CD14-positive monocyte (primary cell): ENCODE measurements at regions not wholly inside any gene's neighbourhood (a gene's known extent, or its start where the extent isn't known, plus 50 kb on each side); places are given as distances from the start of the nearest gene placed in this dataset.

Experiments
- DNase-seq, 3 donors: peaks; one replicate each; pipeline ENCODE4 v3.0.0-alpha.2; 2011 to 2022
- H2AFZ ChIP-seq: 2 replicates; pipeline ENCODE4 v1.6.0; 2012; ENCODE audit warnings: mild to moderate bottlenecking, low read depth, low read length, inconsistent platforms; ENCODE audit not compliant: insufficient read depth, poor library complexity, severe bottlenecking
- H3K27ac ChIP-seq, 2 donors: 1 replicate in 1 of 2; 2 replicates in 1 of 2; pipeline ENCODE4 v1.5.1; 2012 to 2013; ENCODE audit warnings: low read length in 2 of 2, control low read depth in 1 of 2, inconsistent platforms in 1 of 2, low read depth in 1 of 2, mild to moderate bottlenecking in 1 of 2
- H3K27me3 ChIP-seq, 2 donors: one replicate each; pipeline versions ENCODE4 v1.6.0 to v1.6.1; 2011 to 2013; ENCODE audit warnings: low read length in 2 of 2; ENCODE audit not compliant: control insufficient read depth in 2 of 2, insufficient read depth in 2 of 2
- H3K36me3 ChIP-seq, 2 donors: replicated peaks in 1 of 2; 1 replicate in 1 of 2; 2 replicates in 1 of 2; pipeline versions ENCODE4 v1.5.1 to v1.6.1; 2012 to 2013; ENCODE audit warnings: low read length in 2 of 2, control low read depth in 1 of 2, inconsistent platforms in 1 of 2, mild to moderate bottlenecking in 1 of 2; ENCODE audit not compliant: insufficient read depth in 2 of 2, control insufficient read depth in 1 of 2
- H3K4me1 ChIP-seq, 2 donors: 1 replicate in 1 of 2; 2 replicates in 1 of 2; pipeline versions ENCODE4 v1.5.1 to v1.6.1; 2012 to 2013; ENCODE audit warnings: low read length in 2 of 2, control low read depth in 1 of 2, inconsistent platforms in 1 of 2, mild to moderate bottlenecking in 1 of 2, moderate library complexity in 1 of 2; ENCODE audit not compliant: insufficient read depth in 2 of 2, control insufficient read depth in 1 of 2
- H3K4me2 ChIP-seq: replicated peaks from 2 replicates; pipeline ENCODE3; 2012; ENCODE audit warnings: low read length, moderate library complexity, mild to moderate bottlenecking; ENCODE audit not compliant: poor library complexity, severe bottlenecking; ENCODE audit errors: extremely low read depth
- H3K4me3 ChIP-seq, 3 experiments: fragments of 200-600 bp in 1 of 3; sonication (generic) in 1 of 3; replicated peaks in 1 of 3; 1 replicate in 2 of 3; 2 replicates in 1 of 3; pipeline ENCODE4 v1.5.1; 2011 to 2013; ENCODE audit warnings: low read length in 3 of 3, mild to moderate bottlenecking in 3 of 3, control low read depth in 2 of 3, low read depth in 2 of 3, inconsistent platforms in 1 of 3, moderate library complexity in 1 of 3
- H3K79me2 ChIP-seq: 2 replicates; pipeline ENCODE4 v1.6.0; 2012; ENCODE audit warnings: mild to moderate bottlenecking, control low read depth, inconsistent platforms, low read length, moderate library complexity; ENCODE audit not compliant: insufficient read depth
- H3K9ac ChIP-seq: 2 replicates; pipeline ENCODE4 v1.6.0; 2017; ENCODE audit warnings: low read length, mild to moderate bottlenecking; ENCODE audit not compliant: insufficient read depth, poor library complexity, severe bottlenecking
- H3K9me3 ChIP-seq, 2 donors: replicated peaks in 1 of 2; 1 replicate in 1 of 2; 2 replicates in 1 of 2; pipeline versions ENCODE4 v1.5.1 to v1.6.1; 2012 to 2013; ENCODE audit warnings: low read length in 2 of 2, control low read depth in 1 of 2; ENCODE audit not compliant: control insufficient read depth in 1 of 2, insufficient read depth in 1 of 2
- H4K20me1 ChIP-seq: 2 replicates; pipeline ENCODE4 v1.6.0; 2012; ENCODE audit warnings: mild to moderate bottlenecking, low read length, control low read depth, moderate library complexity; ENCODE audit not compliant: insufficient read depth
- H3K27ac Mint-ChIP-seq, 7 donors: one replicate each; pipeline ENCODE4 v1.8.0; 2020; ENCODE audit warnings: mild to moderate bottlenecking in 7 of 7, mixed read lengths in 7 of 7, moderate library complexity in 6 of 7, inconsistent platforms in 2 of 7
- H3K27me3 Mint-ChIP-seq, 3 donors: one replicate each; pipeline ENCODE4 v1.8.0; 2021 to 2022; ENCODE audit warnings: low read depth in 3 of 3, mild to moderate bottlenecking in 3 of 3, mixed read lengths in 3 of 3, moderate library complexity in 3 of 3, inconsistent platforms in 1 of 3
- H3K36me3 Mint-ChIP-seq, 2 donors: one replicate each; pipeline ENCODE4 v1.8.0; 2020; ENCODE audit warnings: mixed read lengths in 2 of 2, inconsistent platforms in 1 of 2, mild to moderate bottlenecking in 1 of 2
- H3K4me1 Mint-ChIP-seq: one replicate; pipeline ENCODE4 v1.8.0; 2020; ENCODE audit warnings: mild to moderate bottlenecking, mixed read lengths
- H3K4me3 Mint-ChIP-seq, 2 donors: one replicate each; pipeline ENCODE4 v1.8.0; 2020; ENCODE audit warnings: mild to moderate bottlenecking in 2 of 2, mixed read lengths in 2 of 2, moderate library complexity in 1 of 2
- H3K9me3 Mint-ChIP-seq, 7 donors: one replicate each; pipeline ENCODE4 v1.8.0; 2020 to 2022; ENCODE audit warnings: mixed read lengths in 7 of 7, mild to moderate bottlenecking in 6 of 7, moderate library complexity in 6 of 7, inconsistent platforms in 2 of 7
- CTCF ChIP-seq: fragments of 200-600 bp; IDR thresholded peaks from one replicate; pipeline ENCODE4 v1.8.0; 2022; ENCODE audit warnings: antibody characterized with exemption, mild to moderate bottlenecking
- WGBS: methylation state at CpG from one replicate; pipeline ENCODE4 v1.1.5; 2013; ENCODE audit warnings: missing lambda C conversion rate; ENCODE audit not compliant: insufficient coverage; 5-methylcytosine and 5-hydroxymethylcytosine counted together
- intact Hi-C, 2 donors: fragments of 100-400 bp; cut with micrococcal nuclease; formaldehyde crosslinking; loops; one replicate each; pipeline versions ENCODE4 v1.15.0 to v1.15.1; 2023

DNA sequence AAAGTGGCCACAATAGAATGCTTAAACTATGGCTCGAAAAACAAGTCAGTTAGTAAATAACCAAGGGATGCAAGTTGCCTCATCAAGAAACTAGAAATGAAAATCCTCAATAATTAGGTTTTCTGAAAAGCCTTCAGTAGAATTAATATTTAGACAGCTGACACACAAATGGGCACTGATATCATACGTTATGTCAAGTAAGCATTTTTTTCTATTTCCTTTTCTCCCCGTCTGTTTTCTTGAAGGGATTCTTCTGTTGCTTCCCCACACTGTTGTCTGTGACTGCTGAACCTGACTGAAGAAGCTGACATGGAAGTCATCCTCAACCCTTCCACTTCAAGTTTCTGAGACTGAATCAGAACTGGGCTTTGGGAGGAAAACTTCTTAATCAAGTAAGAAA lies 151.8 kb upstream of the CADM2 start:
- 40% methylated on average over 1 of the region's 3 CpGs for WGBS
- no peaks in the 10 kb centered on the region for H3K36me3 Mint-ChIP-seq

DNA sequence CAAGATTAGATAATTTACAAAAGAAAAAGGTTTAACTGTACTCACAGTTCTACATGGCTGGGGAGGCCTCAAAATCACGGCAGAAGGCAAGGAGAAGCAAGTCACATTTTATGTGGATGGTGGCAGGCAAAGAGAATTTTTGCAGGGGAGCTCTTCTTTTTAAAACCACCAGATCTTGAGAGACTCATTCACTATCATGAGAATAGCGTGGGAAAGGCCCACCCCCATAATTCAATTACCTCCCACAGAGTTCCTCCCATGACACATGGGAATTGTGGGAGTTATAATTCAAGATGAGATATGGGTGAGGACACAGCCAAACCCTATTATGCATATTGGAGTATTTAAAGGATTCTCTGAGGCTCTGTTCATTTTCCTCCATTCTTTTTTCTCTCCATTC lies 138.7 kb upstream of the CADM2 start:
- no peaks in the 10 kb centered on the region for H3K36me3 Mint-ChIP-seq
- no peaks in the 10 kb centered on the region for H4K20me1 ChIP-seq
- peaks cover 4 to 9% of the 10 kb centered on the region in 2 donors for H3K9me3 ChIP-seq
- H3K27ac Mint-ChIP-seq, result no peak overlapping the region
- peaks cover 0 to 2% (median 0%) of the 10 kb centered on the region in 3 donors for H3K27me3 Mint-ChIP-seq
- H3K27ac ChIP-seq, result no peak overlapping the region
- WGBS, result no CpG with 5 or more reads among the region's 2 CpGs
- no peaks in the 10 kb centered on the region for H3K4me1 Mint-ChIP-seq
- H3K4me3 ChIP-seq, result no peak overlapping the region
- no peak overlapping the region for H3K4me2 ChIP-seq
- H2AFZ ChIP-seq, result no peak overlapping the region
- TF ChIP-seq CTCF, result no peak
- no peaks in the 10 kb centered on the region for H3K4me1 ChIP-seq
- intact Hi-C loops, result no loop called here
- H3K36me3 ChIP-seq, result no peaks in the 10 kb centered on the region
- H3K27me3 ChIP-seq, result no peaks in the 10 kb centered on the region
- no peaks in the 10 kb centered on the region for H3K79me2 ChIP-seq
- no peak for DNase-seq
- no peak overlapping the region for H3K9ac ChIP-seq
- peaks cover 0 to 13% (median 3%) of the 10 kb centered on the region in 7 donors for H3K9me3 Mint-ChIP-seq
- H3K4me3 Mint-ChIP-seq, result no peak overlapping the region

More for the DNA sequence above, 151.8 kb upstream of the CADM2 start:
- Mint-ChIP-seq H3K9me3 (peaks cover 0 to 6% (median 3%) of the 10 kb centered on the region in 7 donors), H3K4me1 (no peaks in the 10 kb centered on the region), H3K4me3 (no peak overlapping the region), H3K27ac (no peak overlapping the region), H3K27me3 (no peaks in the 10 kb centered on the region)
- H3K9ac ChIP-seq, result no peak overlapping the region
- H4K20me1 ChIP-seq, result no peaks in the 10 kb centered on the region
- H3K27ac ChIP-seq, result no peak overlapping the region
- H2AFZ ChIP-seq, result no peak overlapping the region
- H3K4me3 ChIP-seq, result no peak overlapping the region
- H3K4me2 ChIP-seq, result no peak overlapping the region
- DNase-seq, result no peak
- no peak for TF ChIP-seq CTCF
- no peaks in the 10 kb centered on the region for H3K4me1 ChIP-seq
- H3K27me3 ChIP-seq, result no peaks in the 10 kb centered on the region
- H3K36me3 ChIP-seq, result no peaks in the 10 kb centered on the region
- H3K79me2 ChIP-seq, result no peaks in the 10 kb centered on the region
- peaks cover 0 to 3% of the 10 kb centered on the region in 2 donors for H3K9me3 ChIP-seq
- intact Hi-C loops, result no loop called here
